LNCAP (cell line): ENCODE measurements at regions not wholly inside any gene's neighbourhood (a gene's known extent, or its start where the extent isn't known, plus 50 kb on each side); places are given as distances from the start of the nearest gene placed in this dataset.

Experiments
- CTCF ChIP-seq: fragments of 450-650 bp; IDR thresholded peaks from 2 replicates; pipeline ENCODE4 v1.5.1; 2017; ENCODE audit warnings: mild to moderate bottlenecking

- TF ChIP-seq CTCF, result no peak
Measured at GRCh38 chr6:48199499-48199898, 88.5 kb upstream of the PTCHD4 start.

GRCh38 chr6:48197941-48198340 is 86.9 kb upstream of the PTCHD4 start:
- no peak for TF ChIP-seq CTCF

GRCh38 chr6:48194596-48195295 is 83.7 kb upstream of the PTCHD4 start:
- no peak for TF ChIP-seq CTCF

- no peak for TF ChIP-seq CTCF
Measured at GRCh38 chr6:48188158-48188557, 77.2 kb upstream of the PTCHD4 start.

- TF ChIP-seq CTCF, result no peak
Measured at GRCh38 chr6:48186746-48187145, 75.7 kb upstream of the PTCHD4 start.

- no peak for TF ChIP-seq CTCF
Measured at GRCh38 chr6:48184648-48185047, 73.7 kb upstream of the PTCHD4 start.

- no peak for TF ChIP-seq CTCF
Measured at GRCh38 chr6:48183811-48184605, 73.0 kb upstream of the PTCHD4 start.
